ENCODE measurements at regions not wholly inside any gene's neighbourhood (a gene's known extent, or its start where the extent isn't known, plus 50 kb on each side); places are given as distances from the start of the nearest gene placed in this dataset.
"Not testable (repeated sequence)": the region's sequence is repeated elsewhere in the genome, so short reads cannot be mapped to it uniquely, and the experiment has no call there.

DNA sequence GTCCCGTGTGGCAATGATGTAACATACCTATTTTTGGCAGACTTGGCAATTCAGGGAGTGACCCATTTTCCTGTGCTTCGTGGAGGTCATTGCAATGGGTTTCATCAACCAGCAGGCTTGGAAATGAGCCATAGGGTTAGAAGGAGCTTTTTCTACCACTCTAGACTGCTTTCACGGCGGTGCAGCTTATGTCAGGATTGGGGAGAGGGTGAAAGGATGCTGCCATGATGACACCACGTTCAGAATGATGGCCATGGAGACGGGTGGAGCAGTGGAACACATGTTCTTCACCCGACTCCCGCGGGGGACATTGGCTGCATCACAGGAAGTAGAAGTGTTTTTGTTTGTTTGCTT, 220.2 kb downstream of the EMX2 start:
- peak in 1 of 2 donors; percentile 43 for DNase-seq
- ATAC-seq = peak; percentile 9 to 61
- intact Hi-C loops (cut with DNase I; ENCODE audit: low total_unique reads) = loop anchor here (10.0 kb wide), 1 partner anchor 228 kb away; no protein-coding TSS in a partner anchor
- Histone ChIP-seq H3K27ac (no peak overlapping the region), H3K9me3 (no peaks in the 10 kb centered on the region), H3K27me3 (no peaks in the 10 kb centered on the region), H3K4me1 (no peaks in the 10 kb centered on the region), H3K4me3 (no peak overlapping the region), H3K36me3 (no peaks in the 10 kb centered on the region)
- TF ChIP-seq POLR2A (IDR thresholded peaks at IDR 0.05) = no peak
- TF ChIP-seq, protein P1, sequence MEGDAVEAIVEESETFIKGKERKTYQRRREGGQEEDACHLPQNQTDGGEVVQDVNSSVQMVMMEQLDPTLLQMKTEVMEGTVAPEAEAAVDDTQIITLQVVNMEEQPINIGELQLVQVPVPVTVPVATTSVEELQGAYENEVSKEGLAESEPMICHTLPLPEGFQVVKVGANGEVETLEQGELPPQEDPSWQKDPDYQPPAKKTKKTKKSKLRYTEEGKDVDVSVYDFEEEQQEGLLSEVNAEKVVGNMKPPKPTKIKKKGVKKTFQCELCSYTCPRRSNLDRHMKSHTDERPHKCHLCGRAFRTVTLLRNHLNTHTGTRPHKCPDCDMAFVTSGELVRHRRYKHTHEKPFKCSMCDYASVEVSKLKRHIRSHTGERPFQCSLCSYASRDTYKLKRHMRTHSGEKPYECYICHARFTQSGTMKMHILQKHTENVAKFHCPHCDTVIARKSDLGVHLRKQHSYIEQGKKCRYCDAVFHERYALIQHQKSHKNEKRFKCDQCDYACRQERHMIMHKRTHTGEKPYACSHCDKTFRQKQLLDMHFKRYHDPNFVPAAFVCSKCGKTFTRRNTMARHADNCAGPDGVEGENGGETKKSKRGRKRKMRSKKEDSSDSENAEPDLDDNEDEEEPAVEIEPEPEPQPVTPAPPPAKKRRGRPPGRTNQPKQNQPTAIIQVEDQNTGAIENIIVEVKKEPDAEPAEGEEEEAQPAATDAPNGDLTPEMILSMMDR (IDR thresholded peaks at IDR 0.05 in 4 of 5, conservative IDR thresholded peaks at IDR 0.05 in 1 of 5) = no peak
- in situ Hi-C loops (cut with MboI; ENCODE audit: low sequenced_read_pairs in 4 of 4) = no loop called here

- H3K27ac ChIP-seq = no peak overlapping the region
- TF ChIP-seq, protein P1 (IDR thresholded peaks at IDR 0.05 in 4 of 5, conservative IDR thresholded peaks at IDR 0.05 in 1 of 5) = no peak
- TF ChIP-seq POLR2A (IDR thresholded peaks at IDR 0.05) = no peak
- H3K27me3 ChIP-seq = no peaks in the 10 kb centered on the region
- DNase-seq (no peak), ATAC-seq (no peak)
- in situ Hi-C loops (cut with MboI; ENCODE audit: low sequenced_read_pairs in 4 of 4) = no loop called here
- H3K36me3 ChIP-seq = no peaks in the 10 kb centered on the region
- intact Hi-C loops (cut with DNase I; ENCODE audit: low total_unique reads) = loop anchor here (10.0 kb wide), 1 partner anchor 229 kb away; no protein-coding TSS in a partner anchor
- no peaks in the 10 kb centered on the region for H3K4me1 ChIP-seq
- no peaks in the 10 kb centered on the region for H3K9me3 ChIP-seq
- no peak overlapping the region for H3K4me3 ChIP-seq
These were observed 221.0 kb downstream of the EMX2 start for GRCh38 chr10:117763528-117763927.

- no peak for ATAC-seq
- no peaks in the 10 kb centered on the region for H3K27me3 ChIP-seq
These were observed 225.9 kb downstream of the EMX2 start for GRCh38 chr10:117768333-117769042.

DNA sequence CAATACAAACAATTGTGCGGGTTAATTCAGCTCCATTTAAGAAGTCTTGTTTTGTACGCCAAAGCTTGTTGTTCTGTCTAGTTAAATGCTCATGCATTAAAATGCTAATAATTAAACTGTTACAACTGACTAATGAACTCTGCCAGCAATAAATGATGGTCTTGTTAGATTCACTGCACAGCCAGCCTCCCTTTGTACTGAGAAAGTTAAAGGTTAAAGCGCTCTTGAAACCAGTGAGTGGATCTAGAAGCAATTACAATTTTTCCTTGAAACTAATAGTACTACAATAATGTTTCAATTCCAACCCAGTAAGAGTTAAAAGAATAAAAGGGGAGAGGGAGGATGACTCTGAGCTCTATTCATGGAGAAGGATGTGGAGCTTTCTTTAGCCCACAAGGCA, 233.0 kb downstream of the EMX2 start:
- ATAC-seq (no peak), DNase-seq (no peak)
- H3K36me3 ChIP-seq = no peaks in the 10 kb centered on the region
- in situ Hi-C loops (cut with MboI; ENCODE audit: low sequenced_read_pairs in 4 of 4) = no loop called here
- H3K4me3 ChIP-seq = no peak overlapping the region
- no peak overlapping the region for H3K27ac ChIP-seq
- H3K9me3 ChIP-seq = no peaks in the 10 kb centered on the region
- intact Hi-C loops (cut with DNase I; ENCODE audit: low total_unique reads) = no loop called here
- no peaks in the 10 kb centered on the region for H3K4me1 ChIP-seq
- TF ChIP-seq, protein P1 (IDR thresholded peaks at IDR 0.05 in 4 of 5, conservative IDR thresholded peaks at IDR 0.05 in 1 of 5) = no peak
- TF ChIP-seq POLR2A (IDR thresholded peaks at IDR 0.05) = no peak
- no peaks in the 10 kb centered on the region for H3K27me3 ChIP-seq

More at GRCh38 chr10:117768333-117769042, 225.9 kb downstream of the EMX2 start:
- DNase-seq = no peak
- no peaks in the 10 kb centered on the region for H3K36me3 ChIP-seq
- no peaks in the 10 kb centered on the region for H3K4me1 ChIP-seq
- in situ Hi-C loops (cut with MboI; ENCODE audit: low sequenced_read_pairs in 4 of 4) (no loop called here), intact Hi-C loops (cut with DNase I; ENCODE audit: low total_unique reads) (loop anchor here (10.0 kb wide), 1 partner anchor 234 kb away; no protein-coding TSS in a partner anchor)
- H3K9me3 ChIP-seq = no peaks in the 10 kb centered on the region
- no peak overlapping the region for H3K27ac ChIP-seq
- TF ChIP-seq, protein P1 (IDR thresholded peaks at IDR 0.05 in 4 of 5, conservative IDR thresholded peaks at IDR 0.05 in 1 of 5) = no peak
- TF ChIP-seq POLR2A (IDR thresholded peaks at IDR 0.05) = no peak
- no peak overlapping the region for H3K4me3 ChIP-seq

GRCh38 chr10:117777222-117777621, 234.7 kb downstream of the EMX2 start:
- H3K4me1 ChIP-seq; H3K9me3 ChIP-seq; DNase-seq; H3K4me3 ChIP-seq; H3K27ac ChIP-seq; intact Hi-C loops (cut with DNase I; ENCODE audit: low total_unique reads); H3K36me3 ChIP-seq; ATAC-seq; H3K27me3 ChIP-seq; in situ Hi-C loops (cut with MboI; ENCODE audit: low sequenced_read_pairs in 4 of 4): not testable (repeated sequence)

Data from gastrocnemius medialis (tissue), 4 donors.